Right lung (tissue), 2 donors: ENCODE measurements at regions not wholly inside any gene's neighbourhood (a gene's known extent, or its start where the extent isn't known, plus 50 kb on each side); places are given as distances from the start of the nearest gene placed in this dataset.

ENCODE experiments used
- DNase-seq, 2 donors: peaks; one replicate each; pipeline ENCODE4 v3.0.0-alpha.2; 2013

DNA sequence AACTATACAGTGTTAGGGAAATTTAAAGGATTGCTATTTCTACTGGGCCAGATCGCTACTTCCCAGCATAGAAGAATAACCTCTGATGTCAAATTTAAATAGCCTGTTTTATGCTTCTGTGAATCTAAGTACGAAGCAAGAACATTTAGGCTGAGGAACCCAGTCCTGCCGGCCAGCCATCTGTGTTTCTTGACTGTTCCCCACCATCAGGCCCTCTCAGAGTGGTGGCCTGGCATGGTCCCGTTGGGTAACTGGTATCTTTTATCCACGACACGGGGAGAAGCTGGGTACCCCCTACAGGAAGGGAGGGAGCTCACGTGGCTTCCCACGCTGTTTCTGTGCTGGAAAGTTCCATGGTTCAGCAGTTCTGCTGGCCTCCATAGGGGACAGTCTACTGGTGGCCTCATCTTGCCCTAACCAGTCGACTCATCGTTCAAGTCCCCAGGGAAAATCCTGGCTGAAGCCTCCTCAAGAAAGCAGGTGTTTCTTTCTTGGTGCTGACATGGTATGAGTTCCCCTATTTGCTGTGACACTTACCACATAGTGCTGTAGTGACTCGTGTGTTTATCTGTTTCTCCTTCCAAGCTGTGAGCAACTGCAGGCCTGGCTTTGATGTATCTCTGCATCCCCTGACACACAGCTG lies 201.7 kb upstream of the NLRP1 start:
- DNase-seq = no peak

DNA sequence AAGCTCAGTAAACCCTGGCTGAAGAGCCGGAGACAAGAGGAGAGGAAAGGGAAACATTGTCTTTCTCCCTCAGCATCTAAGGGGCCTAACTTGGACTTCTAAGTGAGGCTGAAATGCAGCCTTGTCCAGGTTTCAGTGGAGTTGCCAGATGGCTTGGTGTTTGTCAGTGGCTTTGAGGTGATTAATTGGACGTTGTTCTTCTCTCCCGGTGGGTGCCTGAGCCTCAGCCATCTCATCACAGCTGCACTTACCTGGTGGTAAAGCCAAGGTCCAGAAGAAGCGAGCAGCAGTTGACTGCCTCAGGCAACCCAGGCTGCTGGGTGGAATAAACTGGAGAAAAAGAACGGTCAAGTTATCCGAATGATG lies 202.2 kb upstream of the NLRP1 start:
- DNase-seq = no peak

DNA sequence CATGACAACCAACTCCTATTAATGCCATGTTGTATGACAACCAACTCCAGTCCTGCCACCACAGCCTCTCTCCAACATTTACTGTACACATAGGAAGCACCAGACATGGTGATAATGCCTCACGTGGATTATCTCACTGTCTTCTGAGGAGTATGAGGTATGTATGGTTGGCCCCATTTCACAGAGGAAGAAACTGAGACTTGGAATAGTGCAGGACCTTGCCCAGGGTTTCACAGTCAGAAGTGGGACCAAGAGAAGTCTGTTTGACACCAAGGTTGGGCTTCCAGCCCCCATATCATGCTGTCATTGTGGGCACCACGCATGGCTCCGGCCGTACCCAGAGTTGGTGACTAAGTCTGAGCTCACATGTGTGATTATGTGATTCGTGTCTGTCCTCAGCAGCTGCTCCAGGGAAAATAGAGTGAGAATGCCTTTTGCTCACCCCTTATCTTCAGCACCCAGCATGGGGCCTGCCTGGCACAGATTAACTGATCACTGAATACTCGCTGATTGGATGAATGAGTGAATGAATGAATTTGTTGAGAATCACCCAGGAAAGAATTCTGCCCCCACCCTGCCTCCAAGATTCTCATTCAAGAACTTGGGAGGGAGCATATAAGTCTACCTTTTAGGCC lies 204.1 kb upstream of the NLRP1 start:
- no peak for DNase-seq

DNA sequence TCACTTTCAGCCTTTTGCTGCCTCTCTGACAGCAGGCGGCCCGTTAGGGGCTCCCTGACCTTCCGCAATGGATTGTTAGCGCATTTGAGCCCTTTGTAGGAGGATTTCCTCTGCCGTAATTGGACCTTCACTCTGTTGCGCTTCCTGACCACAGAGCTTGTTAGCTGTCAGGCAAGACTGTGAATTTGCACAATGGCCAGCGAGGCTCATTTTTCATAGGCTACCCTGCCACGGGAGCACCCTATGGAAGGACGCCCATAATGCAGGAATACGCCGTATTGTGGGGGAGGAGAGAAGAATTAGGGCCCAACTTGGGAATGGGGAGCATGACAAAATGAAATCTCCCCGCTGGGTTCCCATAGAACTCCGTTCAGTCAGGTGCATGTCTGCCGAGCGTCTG lies 205.2 kb upstream of the NLRP1 start:
- no peak for DNase-seq

DNA sequence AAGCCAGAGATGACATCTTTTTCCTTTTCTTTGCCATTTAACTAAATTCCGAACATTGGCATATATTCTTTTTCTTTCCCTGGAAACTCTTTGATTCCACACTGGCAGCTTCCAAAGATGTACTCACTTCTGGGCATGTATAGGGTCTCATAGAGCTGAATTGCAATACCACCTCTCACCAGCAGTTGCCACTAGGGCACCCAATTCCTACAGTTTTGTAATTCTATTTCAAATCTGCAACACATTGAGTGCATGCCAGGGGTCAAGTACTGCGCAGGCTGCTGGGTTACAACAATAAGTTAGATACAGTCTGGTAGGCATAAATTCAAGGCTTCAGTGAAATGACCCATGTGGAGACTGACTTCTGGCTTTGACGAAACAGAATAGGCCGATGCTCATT lies 208.8 kb upstream of the NLRP1 start:
- DNase-seq = no peak

DNA sequence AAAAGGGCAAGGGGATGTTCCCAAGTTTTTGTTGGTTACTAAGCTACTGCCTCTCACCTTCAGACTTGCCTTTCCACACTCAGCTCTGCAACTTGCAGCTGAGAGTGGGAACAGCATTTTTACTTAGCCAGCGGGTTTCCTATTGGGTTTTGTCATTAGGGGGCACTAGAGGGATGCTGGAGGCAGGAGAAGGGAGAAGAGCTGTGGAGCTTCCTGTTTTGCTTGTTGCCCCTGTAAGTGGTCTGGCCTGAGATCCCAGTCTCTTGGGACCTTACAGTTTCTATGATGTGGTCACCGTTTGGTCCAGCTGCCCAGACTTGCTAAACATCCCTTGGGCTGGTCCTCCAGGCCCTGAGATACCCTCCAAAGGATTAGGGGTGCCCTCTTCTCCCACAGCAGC lies 209.6 kb upstream of the NLRP1 start:
- DNase-seq = no peak

DNA sequence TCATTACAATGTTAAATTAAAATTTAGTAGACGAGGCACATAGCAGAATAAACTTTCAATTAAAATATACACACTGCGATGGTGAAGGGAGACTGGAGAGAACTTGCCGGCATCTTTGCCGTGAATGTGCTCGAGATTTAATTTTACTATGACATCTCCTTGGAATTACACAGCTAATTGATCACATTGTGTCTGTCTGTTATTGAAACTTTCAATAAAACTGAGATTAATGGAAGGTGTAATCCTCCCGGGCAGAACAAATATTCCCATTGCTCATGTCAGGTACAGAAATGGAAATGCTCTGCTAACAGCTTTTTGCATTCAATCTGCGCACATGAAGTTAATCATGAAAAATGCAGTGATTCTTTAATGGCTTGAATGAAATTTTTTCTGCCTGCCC lies 210.1 kb upstream of the NLRP1 start:
- DNase-seq = no peak

DNA sequence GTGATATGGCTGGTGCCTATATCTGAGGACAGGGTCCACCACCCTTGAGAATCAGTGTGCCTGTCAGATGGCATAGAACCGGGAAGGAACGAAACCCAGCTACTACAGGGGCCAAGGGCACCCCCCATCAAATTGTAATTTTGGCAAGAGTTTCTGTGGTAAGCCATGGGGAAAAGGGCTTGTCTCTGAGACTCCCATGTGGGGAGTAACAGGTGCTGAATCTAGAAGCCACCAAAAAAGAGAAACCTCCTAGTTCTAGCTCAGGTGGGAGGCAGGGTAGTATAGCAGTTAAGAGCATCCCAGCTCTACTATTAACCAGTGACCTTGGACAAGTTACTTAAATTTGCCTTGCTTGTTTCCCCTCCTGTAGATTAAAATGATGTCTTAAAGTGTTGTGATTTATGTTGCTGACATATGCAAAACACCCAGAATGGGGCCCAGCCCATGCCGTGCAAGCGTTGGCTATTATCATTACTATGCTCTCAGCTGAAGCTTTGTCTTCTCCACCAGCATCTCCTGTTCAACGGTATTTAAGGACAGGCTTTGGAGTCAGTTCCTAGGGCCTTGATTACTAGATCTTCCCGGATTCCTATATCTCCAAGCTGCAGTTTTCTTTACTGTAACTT lies 210.7 kb upstream of the NLRP1 start:
- no peak for DNase-seq

DNA sequence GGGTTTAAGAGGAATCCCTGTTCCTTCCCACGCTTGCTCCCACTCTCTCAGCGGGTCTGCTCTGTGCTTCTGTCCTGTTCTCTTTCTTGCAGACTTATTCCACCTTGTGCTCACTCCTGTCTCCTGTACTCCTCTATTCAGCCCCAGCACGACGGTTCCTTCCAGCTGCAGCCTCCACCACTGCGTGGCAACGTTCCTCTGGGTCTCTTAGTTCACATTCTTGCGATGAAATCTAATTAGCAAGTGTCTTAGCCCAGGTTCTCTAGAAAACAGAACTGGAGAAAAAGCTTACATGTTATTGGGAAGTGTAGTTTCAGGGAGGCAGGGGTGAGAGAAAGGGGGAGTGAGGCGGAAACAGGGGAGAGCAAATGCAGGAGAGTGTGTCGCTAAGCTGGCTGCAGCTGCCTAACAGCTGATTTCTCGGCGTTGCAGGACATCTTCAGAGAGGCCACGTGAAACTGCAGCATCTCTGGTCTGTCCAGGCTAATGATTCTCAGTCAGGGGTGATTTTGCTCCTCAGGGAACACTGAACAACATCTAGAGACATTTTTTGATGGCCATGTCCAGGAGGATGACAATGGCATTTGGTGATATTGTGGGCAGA lies 213.2 kb upstream of the NLRP1 start:
- no peak for DNase-seq

DNA sequence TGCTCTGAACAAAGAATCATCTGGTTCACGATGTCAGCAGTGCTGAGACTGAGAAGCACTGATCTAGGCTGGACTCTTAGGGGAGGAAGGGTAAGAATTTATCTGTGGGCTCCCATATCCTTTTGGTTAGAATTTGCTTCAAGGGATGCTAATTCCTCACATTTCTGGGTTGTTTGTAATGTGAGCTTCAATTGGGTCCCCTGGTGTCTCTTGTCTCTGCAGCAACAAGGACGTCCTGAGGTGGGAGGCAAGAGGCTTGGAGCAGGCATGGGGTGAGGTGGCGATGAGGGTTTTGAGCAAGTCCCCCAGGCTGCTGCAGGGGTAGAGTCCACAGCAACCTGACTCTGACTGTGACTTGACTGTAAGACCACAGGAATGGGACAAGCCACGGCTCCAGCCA lies 213.8 kb upstream of the NLRP1 start:
- no peak for DNase-seq

DNA sequence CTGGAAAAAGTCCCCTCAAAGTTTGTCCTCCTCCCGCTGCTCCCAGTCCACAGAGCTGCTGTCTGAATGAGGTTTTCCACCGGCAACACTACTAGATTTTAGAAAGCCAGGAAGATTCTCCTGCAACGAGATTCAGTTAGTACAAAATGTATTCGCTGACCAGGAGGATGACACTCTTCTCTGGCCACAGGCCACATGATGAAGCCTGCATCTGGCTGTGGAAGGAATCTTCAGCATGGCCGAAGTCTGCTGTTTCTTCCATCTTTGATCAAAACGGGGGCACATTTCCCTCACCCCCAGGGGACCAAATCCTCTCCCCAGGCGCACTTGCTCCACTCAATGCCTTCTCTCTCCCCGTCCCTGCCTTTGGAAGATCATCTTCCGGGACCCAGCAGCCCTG lies 215.8 kb upstream of the NLRP1 start:
- no peak for DNase-seq

DNA sequence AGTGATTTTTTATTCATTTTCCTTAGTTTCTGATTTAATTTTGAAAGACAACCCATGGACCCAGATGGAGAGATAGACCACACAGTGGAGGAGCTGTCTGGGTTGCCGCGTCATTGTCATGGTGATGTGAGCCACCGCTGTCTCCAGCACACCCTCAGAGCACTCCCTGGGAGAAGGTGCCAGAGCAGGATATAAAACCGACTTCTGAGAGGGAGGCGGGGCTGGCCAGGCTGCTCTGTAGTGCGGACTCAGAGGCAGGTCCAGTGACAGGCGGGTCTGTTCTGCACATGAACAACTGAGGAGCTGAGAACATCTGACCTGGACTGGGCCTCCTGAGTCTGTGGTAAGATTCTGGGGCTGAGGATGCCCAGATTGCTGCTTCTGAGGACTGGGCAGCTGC lies 216.3 kb upstream of the NLRP1 start:
- no peak for DNase-seq

DNA sequence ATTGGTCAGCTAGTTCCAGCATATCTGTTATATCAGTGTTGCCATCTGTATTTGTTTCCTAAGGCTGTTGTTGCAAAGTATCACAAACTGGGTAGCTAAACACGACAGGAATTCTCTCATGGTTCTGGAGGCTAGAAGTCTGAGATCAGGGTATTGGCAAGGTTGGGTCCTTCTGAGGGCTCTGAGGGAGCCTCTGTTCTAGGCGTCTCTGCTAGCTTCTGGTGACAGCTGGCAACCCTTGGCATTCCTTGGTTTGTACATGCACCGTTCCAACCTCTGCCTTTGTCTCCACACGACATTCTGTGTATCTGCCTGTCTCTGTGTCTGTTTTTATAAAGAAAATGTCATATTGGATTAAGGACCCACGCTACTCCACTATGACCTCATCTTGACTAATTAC lies 219.9 kb upstream of the NLRP1 start:
- no peak for DNase-seq

DNA sequence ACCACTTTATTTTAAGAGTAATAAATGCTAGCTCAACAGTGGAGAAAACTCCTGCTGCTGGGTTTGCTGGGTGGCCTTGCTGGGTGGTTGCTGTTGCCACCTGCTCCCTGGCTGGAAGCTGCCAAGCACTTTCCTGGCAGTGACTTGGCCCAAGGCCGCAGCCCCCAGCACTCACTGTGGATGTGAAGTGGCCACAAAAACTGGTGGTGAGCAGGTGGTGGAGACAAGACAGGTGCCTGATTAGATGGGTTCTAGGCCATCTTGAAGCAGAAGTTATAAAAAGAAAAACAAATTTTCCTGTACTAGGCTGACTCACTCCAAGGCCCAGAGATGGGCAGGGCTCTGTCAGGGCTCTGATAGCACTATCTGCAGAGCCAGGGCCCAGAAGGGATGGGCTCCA lies 224.7 kb upstream of the NLRP1 start:
- DNase-seq = no peak

DNA sequence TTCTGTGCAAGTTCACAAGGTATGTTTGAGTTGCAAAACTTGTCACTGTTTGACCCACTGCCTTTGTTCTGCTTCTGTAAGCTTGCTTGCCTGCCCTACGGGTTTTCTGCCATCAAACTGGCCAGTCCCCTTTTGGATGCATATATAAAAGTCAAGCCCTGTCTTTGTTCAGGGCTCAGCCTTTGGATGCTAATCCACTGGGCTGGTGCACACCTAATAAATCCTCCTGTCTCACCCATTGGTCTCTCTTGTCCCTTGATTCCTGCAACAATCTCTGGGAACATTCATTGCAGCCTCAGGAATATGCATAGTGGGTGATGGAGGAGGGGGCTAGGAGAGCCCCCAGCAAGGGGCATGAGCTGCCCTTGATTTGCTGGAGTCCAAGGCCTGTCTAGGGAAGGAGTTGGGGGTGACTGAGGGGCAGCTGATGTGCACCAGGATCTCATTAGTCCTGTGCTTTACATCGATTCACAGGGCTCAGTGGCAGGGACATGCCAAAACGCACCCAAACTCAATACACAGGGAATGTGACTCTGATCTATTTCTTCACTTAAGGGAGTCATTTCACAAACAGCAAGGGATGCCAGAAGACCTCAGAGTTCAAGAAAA lies 225.4 kb upstream of the NLRP1 start:
- no peak for DNase-seq

DNA sequence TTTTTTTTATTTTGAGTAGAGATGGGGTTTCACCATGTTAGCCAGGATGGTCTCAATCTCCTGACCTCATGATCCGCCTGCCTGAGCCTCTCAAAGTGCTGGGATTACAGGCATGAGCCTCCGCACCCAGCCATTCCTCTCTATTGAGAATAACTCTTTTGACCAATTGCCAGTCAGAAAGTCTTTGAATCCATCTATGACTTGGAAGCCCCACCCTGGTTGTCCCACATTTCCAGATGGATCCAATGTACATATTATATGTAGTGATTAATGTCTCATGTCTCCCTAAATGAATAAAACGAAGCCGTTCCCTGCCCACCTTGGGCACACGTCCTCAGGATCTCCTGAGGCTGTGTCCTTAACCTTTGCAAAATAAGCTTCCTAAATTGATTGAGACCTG lies 228.3 kb upstream of the NLRP1 start:
- DNase-seq = no peak

DNA sequence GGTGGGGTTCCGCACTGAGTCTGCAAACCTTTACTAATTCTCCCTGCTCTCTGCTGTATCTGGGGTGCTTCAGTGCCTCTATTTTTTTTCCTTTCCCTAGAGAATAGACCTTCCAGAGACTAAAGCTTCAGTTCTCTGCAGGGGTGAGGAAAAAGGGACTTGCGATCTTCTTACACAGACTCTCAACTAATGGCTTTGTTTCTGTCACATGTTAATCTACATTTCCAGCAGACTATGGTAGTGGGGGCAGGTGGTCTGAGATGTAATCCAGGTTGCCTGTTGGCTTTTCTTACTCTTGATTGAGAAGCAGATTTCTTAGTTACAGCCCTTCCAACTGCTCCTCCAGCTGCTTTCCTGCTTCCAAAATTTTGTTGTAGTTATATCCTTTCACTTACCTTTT lies 229.0 kb upstream of the NLRP1 start:
- DNase-seq = no peak

DNA sequence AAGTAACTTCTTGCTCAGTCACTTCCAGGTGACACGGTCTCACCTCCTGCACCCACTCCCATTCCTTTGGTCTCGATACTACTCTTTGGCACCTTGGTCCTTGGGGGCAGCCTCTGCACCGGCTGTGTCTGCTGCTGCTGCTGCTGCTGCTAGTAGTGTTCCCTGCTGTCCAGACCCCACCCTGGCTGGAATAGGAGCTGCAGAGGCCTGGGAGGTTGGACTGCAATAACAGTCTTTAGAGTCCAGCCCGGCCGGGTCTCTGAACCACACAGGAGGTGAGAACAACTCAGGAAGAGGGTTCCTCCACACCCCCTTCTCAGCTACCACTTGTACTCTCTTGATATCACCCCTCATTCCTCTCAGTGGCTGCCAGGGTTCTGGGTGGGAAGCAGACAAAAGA lies 231.1 kb upstream of the NLRP1 start:
- no peak for DNase-seq

DNA sequence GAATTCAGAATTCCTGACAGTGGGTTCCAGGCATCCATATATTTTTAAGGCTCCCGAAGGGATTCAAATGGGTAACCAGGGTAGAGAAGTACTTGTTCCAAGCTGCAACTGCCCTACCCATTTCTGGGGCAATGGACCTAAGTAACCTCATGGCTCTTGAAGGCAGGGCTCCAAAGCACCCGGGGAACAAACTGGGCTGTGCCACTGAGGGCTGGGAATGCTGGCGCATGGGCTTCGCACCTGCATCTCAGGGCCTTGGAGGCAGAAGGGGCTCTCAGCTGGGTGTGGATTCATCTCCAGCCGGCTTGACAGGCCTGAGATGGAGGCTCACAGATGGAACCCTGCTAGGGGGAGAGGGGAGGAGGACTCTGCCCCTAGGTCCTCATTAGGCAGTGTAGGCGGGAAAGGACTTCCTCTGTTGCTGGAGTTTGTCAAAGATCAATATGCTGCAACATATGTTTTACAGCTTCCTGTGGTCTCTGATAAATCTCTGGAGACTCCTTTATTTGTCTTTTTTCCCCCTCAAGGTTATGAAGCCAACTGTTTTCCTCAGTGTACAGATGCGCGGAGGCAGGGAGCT lies 232.3 kb upstream of the NLRP1 start:
- no peak for DNase-seq

DNA sequence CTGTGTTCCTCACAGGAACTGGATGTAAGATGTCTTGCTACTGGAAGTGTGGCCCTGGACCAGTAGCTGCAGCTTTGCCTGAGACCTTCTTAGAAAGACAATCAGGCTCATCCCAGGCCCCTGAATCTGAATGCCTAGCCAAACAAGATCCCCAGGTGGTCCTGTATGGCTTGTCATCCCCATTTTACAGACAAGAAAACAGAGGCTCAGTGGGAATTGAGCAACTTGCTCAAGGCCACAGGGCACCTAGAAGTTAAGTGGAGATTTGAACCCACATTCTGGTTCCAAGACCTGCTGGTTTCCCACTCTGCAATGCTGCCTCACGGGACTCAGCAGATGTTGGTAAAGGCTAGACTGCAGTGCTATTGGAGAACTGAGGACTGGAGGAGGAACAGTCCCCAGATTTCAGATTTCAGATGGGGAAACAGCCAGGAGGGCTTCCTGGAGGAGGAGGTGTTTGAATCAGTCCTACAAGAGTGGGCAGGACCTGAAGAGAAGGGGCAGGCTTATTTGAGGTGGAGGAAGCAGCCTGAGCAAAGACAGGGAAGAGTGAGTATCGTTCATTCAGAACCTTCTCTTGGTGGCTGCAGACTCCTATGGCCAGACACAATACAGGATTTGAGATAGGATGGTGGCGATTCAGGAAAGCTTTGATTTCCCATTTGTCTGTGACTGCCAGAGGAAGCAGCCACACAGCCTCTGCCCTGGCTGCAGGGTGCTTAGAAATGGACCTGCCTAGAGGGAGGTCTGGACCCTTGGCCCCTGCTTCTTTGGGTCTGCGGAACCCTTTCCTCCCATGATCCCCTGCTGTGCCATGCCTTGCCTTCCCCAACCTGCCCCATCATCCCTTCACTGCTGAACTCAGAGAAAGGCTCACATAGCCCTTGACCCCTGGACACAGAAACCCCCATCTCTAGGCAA lies 233.4 kb upstream of the NLRP1 start:
- DNase-seq = no peak

DNA sequence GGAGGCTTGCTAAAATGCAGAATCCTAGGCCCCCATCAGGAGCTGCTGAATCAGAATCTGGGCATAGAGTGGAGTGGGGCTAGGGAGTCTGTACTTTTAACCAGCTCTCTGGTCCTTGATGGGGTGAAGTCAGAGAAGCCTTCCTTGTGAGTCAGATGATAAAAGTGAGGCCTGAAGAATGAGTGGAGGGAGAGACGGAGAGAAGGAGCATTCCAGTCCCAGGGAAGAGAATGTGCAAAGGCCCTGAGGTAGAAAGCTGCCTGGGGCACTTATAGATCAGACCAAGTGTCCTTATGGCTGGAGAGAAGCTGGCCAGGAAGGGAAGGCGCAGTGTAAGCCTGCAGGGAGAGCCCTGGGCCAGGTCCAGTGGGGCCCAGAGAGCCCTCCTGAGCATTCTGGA lies 235.1 kb upstream of the NLRP1 start:
- no peak for DNase-seq
